PC-9 (cell line): ENCODE measurements at regions not wholly inside any gene's neighbourhood (a gene's known extent, or its start where the extent isn't known, plus 50 kb on each side); places are given as distances from the start of the nearest gene placed in this dataset.

Source experiments
- EZH2 ChIP-seq: fragments of 200-600 bp; sonication (generic); IDR thresholded peaks from 2 replicates; pipeline ENCODE4 v1.8.0; 2017; ENCODE audit warnings: antibody characterized with exemption, low read depth
- TF ChIP-seq, protein P1 (sequence below): fragments of 200-600 bp; sonication (generic); conservative IDR thresholded peaks from 2 replicates; pipeline ENCODE4 v1.6.1; 2017; ENCODE audit warnings: mixed run types, antibody characterized with exemption, mild to moderate bottlenecking, moderate library complexity

DNA sequence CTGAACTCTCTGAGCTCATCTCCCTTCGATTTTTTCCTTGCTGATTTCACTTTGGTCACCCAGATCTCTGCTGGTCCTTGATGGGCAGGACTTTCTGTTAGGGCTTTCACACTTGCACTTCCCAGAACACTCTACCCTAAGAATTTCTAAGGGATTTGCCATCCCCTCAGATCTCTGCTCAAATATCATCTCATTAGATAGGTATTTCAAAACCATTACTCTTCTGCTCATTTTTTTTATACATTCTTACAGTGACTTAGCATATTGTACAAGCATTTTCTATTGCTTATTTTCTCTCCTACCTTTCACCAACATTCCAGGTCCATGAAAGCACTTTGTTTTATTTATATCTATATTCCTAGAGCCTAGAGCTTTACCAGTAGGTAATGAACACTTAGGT is 913.3 kb downstream of the PDHA2 start:
- TF ChIP-seq, protein P1, sequence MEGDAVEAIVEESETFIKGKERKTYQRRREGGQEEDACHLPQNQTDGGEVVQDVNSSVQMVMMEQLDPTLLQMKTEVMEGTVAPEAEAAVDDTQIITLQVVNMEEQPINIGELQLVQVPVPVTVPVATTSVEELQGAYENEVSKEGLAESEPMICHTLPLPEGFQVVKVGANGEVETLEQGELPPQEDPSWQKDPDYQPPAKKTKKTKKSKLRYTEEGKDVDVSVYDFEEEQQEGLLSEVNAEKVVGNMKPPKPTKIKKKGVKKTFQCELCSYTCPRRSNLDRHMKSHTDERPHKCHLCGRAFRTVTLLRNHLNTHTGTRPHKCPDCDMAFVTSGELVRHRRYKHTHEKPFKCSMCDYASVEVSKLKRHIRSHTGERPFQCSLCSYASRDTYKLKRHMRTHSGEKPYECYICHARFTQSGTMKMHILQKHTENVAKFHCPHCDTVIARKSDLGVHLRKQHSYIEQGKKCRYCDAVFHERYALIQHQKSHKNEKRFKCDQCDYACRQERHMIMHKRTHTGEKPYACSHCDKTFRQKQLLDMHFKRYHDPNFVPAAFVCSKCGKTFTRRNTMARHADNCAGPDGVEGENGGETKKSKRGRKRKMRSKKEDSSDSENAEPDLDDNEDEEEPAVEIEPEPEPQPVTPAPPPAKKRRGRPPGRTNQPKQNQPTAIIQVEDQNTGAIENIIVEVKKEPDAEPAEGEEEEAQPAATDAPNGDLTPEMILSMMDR, result no peak
- TF ChIP-seq EZH2, result no peak
